Epithelial cell of proximal tubule (primary cell): ENCODE measurements at regions not wholly inside any gene's neighbourhood (a gene's known extent, or its start where the extent isn't known, plus 50 kb on each side); places are given as distances from the start of the nearest gene placed in this dataset.

ENCODE experiments used
- DNase-seq: peaks from one replicate; pipeline ENCODE4 v3.0.0-alpha.2; 2011; ENCODE audit warnings: low read depth
- H3K4me3 ChIP-seq: 2 replicates; pipeline ENCODE4 v1.5.1; 2011; ENCODE audit warnings: low read depth, mild to moderate bottlenecking, low read length
- CTCF ChIP-seq: conservative IDR thresholded peaks from 2 replicates; pipeline ENCODE4 v1.5.1; 2012; ENCODE audit warnings: low read depth, mild to moderate bottlenecking, low read length

DNA sequence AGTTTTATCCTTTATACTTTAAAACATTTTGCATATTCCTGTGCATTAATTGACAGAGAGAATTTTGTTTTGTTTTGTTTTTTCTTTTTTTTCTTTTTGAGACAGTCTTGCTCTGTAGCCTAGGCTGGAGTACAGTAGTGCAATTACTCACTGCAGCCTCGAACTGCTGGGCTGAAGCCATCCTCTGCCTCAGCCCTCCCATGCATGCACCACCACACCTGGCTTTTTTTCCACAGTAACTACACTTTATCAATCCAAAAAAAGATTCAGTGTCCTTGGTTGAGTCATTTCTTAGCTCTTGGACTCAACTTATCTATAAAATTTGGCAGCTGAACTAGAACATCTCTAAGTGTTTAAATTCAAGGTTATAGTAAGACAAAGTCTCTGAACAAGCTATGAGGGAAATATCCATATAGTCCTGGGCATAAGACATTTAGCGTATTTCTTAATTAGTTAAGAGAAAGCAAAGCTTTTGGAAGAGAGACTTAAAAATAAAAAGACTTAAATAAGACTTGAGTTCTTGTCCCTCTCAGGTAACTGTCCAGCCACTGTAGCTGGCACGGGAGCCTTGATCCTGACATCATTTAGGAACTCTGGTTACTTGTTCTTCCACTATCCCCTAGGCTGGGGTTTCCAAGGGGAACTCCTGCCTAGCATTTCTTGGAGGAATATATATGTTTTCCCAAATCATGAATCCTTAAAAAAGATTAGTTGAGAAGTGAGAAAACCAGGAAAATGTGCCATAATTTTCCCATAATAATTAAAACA lies 300.1 kb downstream of the HACE1 start:
- no peak overlapping the region for H3K4me3 ChIP-seq
- DNase-seq = no peak
- TF ChIP-seq CTCF = no peak

GRCh38 chr6:104558746-104559145 lies 301.0 kb downstream of the HACE1 start:
- no peak for DNase-seq
- no peak for TF ChIP-seq CTCF

DNA sequence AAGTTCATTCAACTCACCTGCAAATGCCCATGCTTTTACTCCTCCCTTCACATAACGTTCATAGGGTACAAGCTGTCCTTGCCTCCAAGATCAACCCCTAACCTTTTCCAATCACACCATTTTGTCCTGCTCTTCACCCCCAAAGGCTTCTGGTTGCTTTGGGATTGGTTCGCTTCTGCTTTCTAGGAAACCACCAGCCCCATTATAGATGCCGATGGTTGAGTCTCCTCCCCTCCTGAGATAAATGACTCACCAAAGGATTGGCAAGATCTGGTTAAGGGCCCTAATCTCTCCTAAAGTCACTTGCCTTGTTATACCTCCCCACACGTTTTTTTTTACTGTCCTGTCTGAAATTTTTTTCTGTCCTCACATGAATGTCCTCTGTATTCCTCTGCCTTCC lies 311.4 kb downstream of the HACE1 start:
- TF ChIP-seq CTCF = no peak
- no peak for DNase-seq
- H3K4me3 ChIP-seq = no peak overlapping the region

More at GRCh38 chr6:104558746-104559145, 301.0 kb downstream of the HACE1 start:
- no peak overlapping the region for H3K4me3 ChIP-seq

GRCh38 chr6:104541411-104541810 lies 318.3 kb downstream of the HACE1 start:
- TF ChIP-seq CTCF = no peak
- no peak overlapping the region for H3K4me3 ChIP-seq
- DNase-seq = no peak

- H3K4me3 ChIP-seq = no peak overlapping the region
- no peak for DNase-seq
- TF ChIP-seq CTCF = no peak
Observed at GRCh38 chr6:104540743-104541142, 319.0 kb downstream of the HACE1 start.

- DNase-seq = no peak
- no peak overlapping the region for H3K4me3 ChIP-seq
- TF ChIP-seq CTCF = no peak
Observed at GRCh38 chr6:104539173-104539572, 320.5 kb downstream of the HACE1 start.

DNA sequence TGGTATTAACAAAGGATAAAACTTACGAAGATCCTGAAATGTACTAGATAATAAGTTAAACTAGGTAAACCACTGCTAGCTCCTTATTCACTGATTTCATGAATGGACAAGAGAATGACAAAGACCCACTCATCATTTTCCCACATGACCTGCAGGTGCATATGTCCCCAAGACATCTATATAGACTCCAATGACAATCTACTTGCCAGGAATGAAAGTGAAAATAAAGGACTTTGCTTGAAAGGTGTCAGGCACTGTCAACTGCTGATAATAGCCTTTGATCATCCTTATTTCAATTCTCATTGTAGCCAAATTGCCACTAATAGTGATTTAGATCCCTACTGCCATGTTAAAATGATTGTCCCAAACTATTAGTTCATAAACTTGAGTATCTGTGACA lies 321.8 kb downstream of the HACE1 start:
- no peak for TF ChIP-seq CTCF
- no peak overlapping the region for H3K4me3 ChIP-seq
- no peak for DNase-seq
